HG03045 (cell line): ENCODE measurements at regions not wholly inside any gene's neighbourhood (a gene's known extent, or its start where the extent isn't known, plus 50 kb on each side); places are given as distances from the start of the nearest gene placed in this dataset.
"Not testable (repeated sequence)": the region's sequence is repeated elsewhere in the genome, so short reads cannot be mapped to it uniquely, and the experiment has no call there.

Experiments used
- ATAC-seq: cut with Tn5 transposase; IDR thresholded peaks from one replicate; pipeline ENCODE4 v1.9.1; 2021; ENCODE audit warnings: mild to moderate bottlenecking, moderate library complexity; ENCODE audit not compliant: unreplicated experiment

- no peak for ATAC-seq
Measured at GRCh38 chr12:24381790-24382189, 432.3 kb upstream of the SOX5 start.

- no peak for ATAC-seq
Measured at GRCh38 chr12:24379861-24380521, 430.5 kb upstream of the SOX5 start.

GRCh38 chr12:24379433-24379832 is 430.0 kb upstream of the SOX5 start:
- ATAC-seq, result no peak

GRCh38 chr12:24378548-24379407 is 429.3 kb upstream of the SOX5 start:
- ATAC-seq, result no peak

GRCh38 chr12:24374452-24374851 is 425.0 kb upstream of the SOX5 start:
- no peak for ATAC-seq

- ATAC-seq, result no peak
Measured at GRCh38 chr12:24373004-24373403, 423.5 kb upstream of the SOX5 start.

GRCh38 chr12:24366514-24366913 is 417.0 kb upstream of the SOX5 start:
- ATAC-seq, result no peak

- no peak for ATAC-seq
Measured at GRCh38 chr12:24364921-24365320, 415.5 kb upstream of the SOX5 start.

GRCh38 chr12:24363177-24363754 is 413.8 kb upstream of the SOX5 start:
- no peak for ATAC-seq

GRCh38 chr12:24361877-24362580 is 412.6 kb upstream of the SOX5 start:
- no peak for ATAC-seq

- peak; percentile 63 for ATAC-seq
Measured at GRCh38 chr12:24360907-24361306, 411.4 kb upstream of the SOX5 start.

GRCh38 chr12:24360461-24360860 is 411.0 kb upstream of the SOX5 start:
- peak; percentile 42 for ATAC-seq

GRCh38 chr12:24360057-24360456 is 410.6 kb upstream of the SOX5 start:
- ATAC-seq, result no peak

- ATAC-seq, result no peak
Measured at GRCh38 chr12:24359418-24359817, 409.9 kb upstream of the SOX5 start.

GRCh38 chr12:24356240-24356804 is 406.9 kb upstream of the SOX5 start:
- peak; percentile 69 for ATAC-seq

- ATAC-seq, result no peak
Measured at GRCh38 chr12:24352363-24352762, 402.9 kb upstream of the SOX5 start.

- ATAC-seq, result no peak
Measured at GRCh38 chr12:24349051-24349799, 399.8 kb upstream of the SOX5 start.

GRCh38 chr12:24348180-24348579 is 398.7 kb upstream of the SOX5 start:
- not testable (repeated sequence) for ATAC-seq

- no peak for ATAC-seq
Measured at GRCh38 chr12:24328261-24328660, 378.8 kb upstream of the SOX5 start.

- ATAC-seq, result no peak
Measured at GRCh38 chr12:24325331-24325730, 375.9 kb upstream of the SOX5 start.
